CD4-positive, alpha-beta T cell treated with Interleukin-6 at 100 ng/mL for 8 hours (primary cell): ENCODE measurements at regions not wholly inside any gene's neighbourhood (a gene's known extent, or its start where the extent isn't known, plus 50 kb on each side); places are given as distances from the start of the nearest gene placed in this dataset.
"Not testable (repeated sequence)": the region's sequence is repeated elsewhere in the genome, so short reads cannot be mapped to it uniquely, and the experiment has no call there.

ENCODE experiments used
- DNase-seq: peaks from one replicate; pipeline ENCODE4 v3.0.0-alpha.2; 2020; ENCODE audit warnings: mixed read lengths, low spot score

DNA sequence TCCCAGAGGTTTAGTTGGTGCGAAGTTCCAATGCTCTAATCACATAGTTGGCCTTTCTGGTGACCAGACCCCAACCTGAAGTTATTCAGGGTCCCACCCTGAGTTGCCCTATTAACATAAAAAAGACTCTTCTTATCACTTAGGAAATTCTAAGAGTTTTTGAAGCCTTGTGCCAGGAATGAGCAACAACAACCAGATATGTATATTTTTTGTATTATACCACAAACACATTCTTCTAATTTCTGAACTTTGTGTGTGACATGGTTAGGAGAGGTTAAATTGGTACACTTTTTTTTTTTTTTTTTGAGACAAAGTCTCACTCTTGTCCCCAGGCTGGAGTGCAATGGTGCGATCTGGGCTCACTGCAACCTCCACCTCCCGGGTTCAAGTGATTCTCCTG, 320.4 kb upstream of the PDE3A start:
- DNase-seq, result no peak

DNA sequence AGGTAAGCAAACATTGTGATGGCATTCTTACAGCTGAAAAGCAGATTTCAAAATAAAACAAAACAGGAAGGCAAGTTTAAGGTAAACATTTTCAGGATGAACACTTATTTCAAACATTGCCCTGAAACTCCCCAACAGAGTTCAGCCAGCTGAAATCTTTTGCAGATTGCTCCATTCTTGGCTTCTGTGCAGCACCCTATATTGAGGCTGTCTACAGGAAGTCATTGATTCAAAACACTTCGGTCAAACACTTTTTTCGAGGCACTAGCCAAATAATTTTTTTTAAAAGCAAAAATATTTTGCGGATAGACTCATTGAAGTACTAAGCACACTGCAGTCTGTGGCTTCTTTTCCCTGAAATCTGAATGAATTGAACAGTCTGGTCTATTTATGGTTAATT, 318.1 kb upstream of the PDE3A start:
- no peak for DNase-seq

DNA sequence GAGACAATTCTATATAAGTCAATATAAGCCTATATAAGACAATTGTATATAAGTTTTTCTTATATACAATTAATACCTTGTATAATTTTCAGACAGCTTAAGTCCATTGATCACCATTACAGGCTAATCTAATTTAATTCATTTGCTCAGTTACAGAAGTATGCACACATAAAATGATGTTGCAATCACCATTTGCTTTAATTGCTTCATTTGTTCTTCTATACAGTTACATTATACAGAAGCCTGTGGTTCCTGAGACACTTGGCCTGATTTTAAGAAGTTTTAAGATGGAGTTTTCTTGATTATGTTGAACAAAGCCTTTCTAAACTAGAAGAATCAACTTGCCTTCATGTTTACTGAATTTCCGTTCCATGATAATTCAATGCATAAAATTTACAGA, 314.6 kb upstream of the PDE3A start:
- DNase-seq, result no peak

DNA sequence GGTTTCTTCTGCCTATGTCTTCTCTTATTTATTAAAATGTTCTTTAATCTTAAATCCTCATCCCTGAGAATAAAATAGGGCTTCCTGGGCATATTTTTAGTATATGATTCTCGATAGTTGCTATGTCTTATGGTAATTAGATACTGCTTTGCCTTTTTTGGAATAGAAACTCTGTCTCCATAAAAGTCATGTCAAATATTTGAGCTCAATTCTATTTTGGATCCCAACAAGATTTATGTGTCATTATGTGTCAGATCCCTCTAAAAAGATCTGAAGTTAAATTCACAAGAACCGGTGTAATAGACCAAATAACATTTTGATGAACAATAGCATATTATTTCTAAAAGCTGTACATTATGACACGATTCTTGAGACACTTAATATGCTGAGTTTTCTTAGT, 312.5 kb upstream of the PDE3A start:
- DNase-seq, result no peak

DNA sequence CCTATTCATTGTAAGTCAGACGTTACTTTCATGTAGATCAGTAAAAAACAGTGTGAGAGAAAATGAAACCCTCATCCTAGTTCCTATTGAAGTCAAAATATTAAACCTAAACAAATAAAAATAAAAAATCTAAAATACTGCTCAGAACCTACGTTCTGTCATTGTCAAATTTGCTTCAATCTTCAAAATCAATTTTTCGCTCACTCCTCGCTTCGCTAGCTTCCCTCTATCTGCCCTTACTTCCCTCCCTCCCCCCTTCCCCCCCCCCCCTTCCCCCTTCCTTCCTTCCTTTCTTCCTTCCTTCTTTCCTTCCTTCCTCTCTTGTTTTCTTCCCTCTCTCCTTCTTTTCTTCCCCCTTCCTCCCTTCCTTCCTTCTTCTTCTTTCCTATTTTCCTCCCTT, 310.9 kb upstream of the PDE3A start:
- DNase-seq, result no peak

DNA sequence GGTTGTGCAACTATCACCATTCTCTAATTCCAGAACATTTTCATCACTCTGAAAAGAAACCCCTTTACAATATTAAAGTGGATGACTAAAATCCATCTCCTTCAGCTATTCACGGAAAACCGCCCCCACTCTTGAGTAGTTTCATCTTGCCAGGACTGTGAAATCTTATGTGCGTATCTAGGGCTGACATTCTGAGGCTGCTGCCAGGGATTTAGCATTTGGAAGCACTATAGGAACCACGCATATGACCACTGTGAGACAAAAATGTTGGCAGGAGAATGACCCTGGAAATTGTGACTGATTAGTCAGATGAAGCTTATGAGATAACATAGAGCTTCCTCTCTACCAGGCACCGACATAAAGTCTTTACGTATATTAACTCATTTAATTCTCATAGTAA, 305.2 kb upstream of the PDE3A start:
- no peak for DNase-seq

DNA sequence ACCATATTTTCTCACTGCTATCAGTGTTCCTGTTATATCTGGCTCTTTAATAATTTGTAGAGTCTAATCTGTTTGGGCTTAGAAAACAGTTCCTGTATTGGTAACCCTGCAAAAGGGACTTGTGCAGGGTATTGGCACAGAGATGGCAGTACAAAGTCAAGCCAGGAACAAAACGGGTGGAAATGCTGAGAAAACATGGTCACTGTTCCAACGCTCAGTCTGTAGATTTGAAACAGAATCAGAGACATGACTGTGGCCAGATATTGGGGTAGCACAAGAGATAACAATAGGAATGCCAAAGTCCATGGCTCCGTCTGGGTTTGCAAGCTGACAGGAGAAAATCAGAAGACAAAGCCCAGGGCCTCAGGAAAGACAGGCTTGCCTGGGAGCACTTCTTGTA, 290.7 kb upstream of the PDE3A start:
- no peak for DNase-seq

DNA sequence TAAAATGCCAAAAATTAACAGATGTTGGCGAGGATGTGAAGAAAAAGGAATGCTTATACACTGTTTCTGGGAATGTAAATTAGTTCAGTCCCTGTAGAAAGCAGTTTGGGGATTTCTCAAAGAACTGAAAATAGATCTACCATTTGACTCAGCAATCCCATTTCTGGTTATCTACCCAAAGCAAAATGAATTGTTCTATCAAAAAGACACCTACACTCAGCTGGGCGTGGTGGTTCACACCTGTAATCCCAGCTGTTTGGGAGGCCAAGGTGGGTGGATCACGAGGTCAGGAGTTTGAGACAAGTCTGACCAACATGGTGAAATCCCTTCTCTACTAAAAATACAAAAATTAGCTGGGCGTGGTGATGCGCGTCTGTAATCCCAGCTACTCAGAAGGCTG, 279.3 kb upstream of the PDE3A start:
- no peak for DNase-seq

DNA sequence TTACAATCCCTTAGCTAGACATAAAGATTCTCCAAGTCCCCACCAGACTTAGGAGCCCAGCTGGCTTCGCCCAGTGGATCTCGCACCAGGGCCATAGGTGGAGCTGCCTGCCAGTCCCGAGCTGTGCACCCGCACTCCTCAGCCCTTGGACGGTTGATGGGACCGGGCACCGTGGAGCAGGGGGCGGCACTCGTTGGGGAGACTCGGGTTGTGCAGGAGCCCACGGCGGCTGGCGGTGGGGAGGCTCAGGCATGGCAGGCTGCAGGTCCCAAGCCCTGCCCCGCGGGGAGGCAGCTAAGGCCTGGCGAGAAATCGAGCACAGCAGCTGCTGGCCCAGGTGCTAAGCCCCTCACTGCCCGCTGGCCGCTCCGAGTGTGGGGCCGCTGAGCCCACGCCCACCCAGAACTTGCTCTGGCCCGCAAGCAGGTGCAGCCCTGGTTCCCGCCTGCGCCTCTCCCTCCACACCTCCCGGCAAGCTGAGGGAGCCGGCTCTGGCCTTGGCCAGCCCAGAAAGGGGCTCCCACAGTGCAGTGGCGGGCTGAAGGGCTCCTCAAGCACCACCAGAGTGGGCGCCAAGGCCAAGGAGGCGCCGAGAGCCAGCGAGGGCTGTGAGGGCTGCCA, 275.0 kb upstream of the PDE3A start:
- not testable (repeated sequence) for DNase-seq

DNA sequence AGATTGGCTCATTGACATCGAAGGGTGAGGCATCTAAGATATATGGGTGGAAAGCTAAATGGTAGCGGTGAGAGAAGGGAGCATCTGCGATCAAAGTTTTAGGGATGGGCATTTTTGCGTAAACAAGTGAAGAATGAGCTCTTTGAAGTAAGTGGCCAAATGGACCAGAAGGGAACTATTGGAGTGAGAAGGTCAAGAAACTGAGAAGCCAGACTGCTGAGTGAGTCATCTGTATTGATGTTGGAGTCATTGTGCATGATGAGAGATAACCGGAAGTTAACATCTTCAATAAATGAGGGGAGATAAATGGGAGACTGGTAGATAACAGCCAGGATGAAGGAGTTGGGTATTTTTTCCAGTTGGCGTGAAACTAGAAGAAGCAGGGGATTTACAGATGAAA, 271.9 kb upstream of the PDE3A start:
- DNase-seq, result no peak

DNA sequence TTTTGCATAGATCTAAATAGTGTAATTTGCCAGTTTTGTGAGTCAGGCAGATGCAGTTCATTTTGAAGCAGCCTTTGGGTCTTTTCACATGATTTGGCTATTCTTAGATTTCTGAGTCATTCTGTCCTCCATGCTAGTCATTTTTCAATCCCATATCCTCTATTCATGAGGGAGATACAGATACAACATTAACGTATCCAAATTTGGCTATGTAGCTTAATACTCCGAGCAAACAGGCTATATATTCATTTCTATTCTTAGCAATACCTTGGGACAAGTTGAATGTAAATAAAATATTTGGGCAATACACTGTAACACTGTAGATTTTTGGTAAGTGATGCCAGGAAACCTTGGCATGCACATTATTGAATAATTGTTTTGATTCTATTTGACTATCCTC, 270.7 kb upstream of the PDE3A start:
- no peak for DNase-seq

DNA sequence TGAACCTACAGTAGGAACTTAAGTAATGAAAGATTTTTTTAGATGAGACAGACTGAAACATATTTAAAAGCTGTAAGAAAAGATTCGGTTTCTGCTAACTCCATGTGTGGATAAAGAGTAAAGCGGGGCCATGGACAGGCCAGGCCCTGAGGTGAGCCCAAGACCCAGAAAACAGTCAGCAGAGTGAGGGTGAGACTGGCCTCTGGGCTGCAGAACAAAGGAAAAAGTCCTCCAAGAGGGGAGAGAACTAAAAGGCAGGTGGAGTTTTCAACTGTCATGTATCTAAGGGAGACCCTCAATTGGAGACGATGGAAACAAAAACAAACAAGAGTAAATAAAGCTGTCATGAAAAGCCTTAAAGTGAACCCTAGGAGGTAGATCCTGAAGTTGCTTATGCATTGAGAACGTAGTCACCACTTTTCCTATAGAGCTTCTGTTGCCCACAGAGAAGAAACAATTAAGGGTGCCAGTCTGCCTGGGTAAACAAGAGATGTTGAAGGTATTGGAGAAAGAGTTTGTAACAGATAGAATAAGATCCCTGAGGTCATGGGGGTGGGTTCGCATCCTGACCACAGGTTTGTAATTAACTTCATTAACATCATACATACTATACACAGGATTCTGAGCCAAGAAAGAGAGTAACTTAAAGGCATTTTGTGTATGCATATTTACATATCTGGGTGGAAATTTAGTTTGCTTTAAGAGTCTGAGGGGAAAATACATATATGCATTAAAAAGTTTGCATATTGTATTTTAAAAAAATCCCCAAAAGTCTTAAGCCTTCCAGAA, 268.7 kb upstream of the PDE3A start:
- no peak for DNase-seq

DNA sequence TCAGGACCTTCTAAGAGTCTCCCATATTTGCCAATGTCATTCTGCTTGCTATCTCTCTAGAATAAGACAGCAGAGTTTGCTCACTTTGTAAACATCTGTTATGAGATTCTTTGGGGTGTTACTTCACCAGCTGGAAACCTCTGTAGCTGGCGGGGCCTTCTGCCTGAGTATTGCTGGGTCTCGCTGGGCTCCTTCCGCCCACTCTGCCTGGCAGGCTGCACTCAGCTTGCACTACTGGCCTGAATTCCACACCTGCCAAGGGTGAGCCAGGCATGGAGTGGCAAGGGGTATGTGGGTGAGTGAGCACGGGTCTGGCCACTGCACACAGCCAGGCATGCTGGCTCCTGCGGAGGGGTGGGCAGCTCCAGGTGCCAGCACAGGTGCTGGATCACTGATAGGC, 267.3 kb upstream of the PDE3A start:
- no peak for DNase-seq

DNA sequence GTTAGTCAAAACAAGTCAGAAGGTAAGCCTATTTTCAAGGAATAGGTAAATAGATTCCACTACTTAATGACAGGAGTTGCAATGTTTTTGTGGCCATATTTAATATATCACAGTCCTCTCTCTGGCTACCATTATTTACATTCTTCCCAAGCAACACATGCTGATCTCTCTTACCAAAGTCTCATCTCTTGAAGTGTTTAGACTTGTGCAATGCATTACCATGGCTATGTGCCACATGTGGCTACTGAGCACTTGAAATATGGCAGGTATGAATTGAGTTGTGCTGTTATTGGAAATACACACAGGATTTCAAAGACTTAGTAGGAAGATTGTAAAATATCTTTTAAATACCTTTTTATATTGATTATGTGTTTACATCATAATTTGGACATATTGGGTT, 262.4 kb upstream of the PDE3A start:
- DNase-seq, result no peak

DNA sequence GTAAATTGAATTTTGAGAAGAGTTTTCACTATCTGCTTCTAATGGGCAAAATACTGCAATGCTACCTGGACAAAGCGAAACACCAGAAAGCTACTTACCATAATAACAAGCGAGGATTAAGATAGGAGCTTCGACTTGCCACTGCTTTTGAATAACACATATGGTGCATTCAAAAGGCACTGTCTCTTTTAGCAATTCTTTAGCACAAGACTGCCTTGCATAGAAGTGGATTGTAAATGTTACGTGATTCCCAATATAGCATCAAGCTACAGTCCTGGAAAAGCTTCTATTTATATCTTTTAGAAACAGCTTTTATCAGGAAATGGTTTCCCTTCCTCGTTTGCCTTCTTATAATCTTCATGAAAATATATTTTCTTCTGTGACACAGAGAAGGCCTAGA, 258.7 kb upstream of the PDE3A start:
- no peak for DNase-seq

DNA sequence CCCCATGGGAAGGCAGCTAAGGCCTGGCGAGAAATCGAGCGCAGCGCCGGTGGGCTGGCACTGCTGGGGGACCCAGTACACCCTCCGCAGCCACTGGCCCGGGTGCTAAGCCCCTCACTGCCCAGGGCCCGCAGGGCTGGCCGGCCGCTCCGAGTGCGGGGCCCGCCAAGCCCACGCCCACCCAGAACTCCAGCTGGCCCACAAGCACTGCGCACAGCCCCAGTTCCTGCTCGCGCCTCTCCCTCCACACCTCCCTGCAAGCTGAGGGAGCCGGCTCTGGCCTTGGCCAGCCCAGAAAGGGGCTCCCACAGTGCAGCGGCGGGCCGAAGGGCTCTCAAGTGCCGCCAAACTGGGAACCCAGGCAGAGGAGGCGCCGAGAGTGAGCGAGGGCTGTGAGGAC, 253.0 kb upstream of the PDE3A start:
- DNase-seq, result not testable (repeated sequence)

DNA sequence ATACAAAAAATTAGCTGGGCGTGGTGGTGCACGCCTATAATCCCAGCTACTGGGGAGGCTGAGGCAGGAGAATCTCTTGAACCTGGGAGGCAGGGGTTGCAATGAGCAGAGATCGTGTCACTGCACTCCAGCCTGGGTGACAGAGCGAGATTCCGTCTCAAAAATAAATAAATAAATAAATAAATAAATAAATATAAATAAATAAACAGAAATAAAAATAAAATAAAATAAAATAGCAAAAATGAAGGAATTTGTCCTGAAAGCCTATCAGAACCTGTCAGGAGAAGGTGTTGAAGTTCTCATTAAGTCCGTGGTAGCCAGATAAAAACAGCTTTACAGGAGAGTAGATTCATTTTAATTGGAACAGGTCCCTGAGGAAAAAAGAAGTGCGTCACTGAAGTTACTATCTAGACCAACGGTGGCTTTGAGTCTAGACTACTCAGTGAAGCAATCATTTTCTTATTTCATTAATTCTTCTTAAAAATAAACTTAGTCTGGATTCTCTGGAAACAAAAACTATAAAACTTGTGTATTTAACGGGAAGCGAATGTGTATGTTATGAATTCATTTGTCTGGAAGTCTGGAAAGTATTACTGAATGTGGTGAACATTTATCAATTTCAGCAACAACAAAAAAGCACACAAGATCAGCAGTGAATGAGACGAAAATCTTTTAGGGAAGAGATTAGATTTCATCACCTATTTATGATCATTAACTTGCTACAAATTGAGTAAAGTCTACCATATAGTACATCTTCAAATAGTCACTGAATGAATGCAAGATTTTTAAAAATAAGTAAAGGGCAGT, 248.5 kb upstream of the PDE3A start:
- no peak for DNase-seq

DNA sequence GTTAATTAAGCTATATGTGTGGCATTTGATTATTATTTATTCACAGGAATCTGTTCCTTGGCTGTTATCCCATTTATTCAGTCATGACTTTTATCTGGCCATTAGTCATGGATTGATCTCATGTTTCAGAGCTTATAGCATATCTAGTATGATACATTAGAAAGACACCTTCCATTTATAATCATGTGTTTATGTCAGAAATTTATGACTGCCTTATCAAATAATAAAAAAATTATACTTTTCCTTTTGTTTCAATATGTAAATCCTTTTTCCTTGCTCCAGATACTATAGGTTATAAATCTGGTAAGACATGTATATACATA, 248.0 kb upstream of the PDE3A start:
- DNase-seq, result no peak

DNA sequence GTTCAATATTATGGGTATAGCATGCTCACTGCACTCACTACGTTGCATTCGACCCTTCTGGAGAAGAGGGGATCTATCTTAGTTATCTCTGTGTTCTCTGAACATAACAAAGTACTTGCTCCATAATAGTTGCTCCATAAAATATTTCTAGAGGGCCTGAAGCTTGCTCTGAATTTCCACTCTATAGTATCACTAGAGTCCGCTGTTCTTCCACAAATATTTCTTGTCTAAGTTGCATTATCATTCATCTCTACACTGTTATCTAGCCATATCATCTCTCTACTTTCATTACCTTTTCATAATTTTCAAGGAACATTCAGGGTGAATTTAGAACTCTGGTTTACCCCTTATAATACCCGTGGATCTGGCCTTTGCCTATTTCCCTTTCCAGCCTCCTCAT, 246.1 kb upstream of the PDE3A start:
- no peak for DNase-seq

DNA sequence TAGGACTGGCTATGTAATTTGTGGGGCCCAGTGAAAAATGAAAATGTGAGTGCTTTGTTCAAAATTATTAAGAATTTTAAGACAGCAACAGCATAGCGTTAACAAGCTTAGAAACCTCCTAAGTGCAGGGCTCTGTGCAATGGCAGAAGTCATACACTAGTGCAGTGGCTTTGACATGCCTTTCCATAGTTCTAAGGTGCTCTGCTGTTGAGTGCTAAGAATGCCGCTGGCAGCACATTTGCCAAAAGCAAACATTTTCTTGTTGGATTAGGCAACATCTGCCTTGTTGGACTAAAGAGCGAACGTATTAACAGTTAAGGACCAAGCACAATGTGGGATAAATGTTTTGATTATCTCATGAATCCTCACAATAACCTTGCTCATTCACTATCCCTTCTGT, 244.9 kb upstream of the PDE3A start:
- DNase-seq, result no peak

DNA sequence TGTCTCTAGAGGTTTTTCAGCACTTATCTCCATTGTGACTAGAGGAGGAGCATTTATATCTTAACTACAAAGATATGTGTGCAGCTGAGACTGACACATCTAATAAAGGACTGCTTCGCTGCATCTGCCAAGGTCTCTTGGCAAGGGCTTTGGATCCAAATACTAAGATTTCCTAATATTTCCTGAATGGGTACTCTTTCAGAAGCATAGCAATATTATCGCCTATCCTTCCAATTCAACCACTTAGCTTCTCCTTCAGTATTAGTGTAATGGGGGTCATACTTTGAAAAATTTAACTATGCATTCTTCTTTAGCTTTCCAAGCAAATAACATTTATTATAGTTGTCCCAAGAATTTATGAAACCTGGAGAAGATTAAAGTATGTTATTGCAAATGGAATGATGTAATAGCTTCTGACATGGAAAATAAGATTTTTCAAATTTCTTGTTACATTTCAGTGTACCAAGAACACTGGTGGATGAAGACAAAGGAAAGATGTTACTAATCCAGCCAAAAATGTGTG, 243.0 kb upstream of the PDE3A start:
- no peak for DNase-seq

DNA sequence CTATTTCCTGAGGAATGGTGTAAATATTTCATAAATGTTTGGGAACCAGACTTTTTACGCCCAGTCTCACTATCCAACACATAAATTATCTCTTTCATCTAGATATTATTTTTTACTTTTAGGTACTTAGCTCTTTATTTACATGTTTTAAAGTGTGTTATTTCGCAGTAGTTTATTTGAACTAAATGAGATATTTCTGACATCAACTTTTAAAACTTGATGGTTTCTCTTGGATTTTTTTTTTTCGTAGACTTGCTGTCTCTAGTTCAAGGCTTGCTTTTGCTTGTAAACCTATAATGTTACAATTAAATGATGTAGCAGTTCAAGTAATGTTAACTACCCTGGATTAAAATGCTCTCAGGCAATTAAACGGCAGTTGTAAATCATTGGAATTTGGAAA, 241.7 kb upstream of the PDE3A start:
- no peak for DNase-seq

DNA sequence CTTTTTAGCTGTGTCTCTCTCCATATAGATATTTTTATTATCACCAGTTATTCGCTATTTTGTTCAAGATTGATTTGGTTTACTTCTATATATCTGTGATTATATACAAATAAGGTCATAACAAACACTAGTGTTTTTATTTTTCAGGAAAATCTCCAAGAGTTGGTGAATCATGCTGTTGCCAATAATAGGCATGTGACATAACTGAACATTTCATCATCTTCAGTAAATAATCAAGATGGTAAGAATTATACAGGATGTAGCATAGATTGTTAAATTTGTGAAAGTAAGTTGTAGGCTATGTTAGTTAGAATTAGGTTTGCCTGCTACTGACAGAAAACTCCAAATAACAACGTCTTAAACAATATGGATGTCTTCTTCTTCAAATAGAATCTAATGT, 240.9 kb upstream of the PDE3A start:
- no peak for DNase-seq
